AG08395 (cell line): ENCODE measurements at regions not wholly inside any gene's neighbourhood (a gene's known extent, or its start where the extent isn't known, plus 50 kb on each side); places are given as distances from the start of the nearest gene placed in this dataset.
"Not testable (repeated sequence)": the region's sequence is repeated elsewhere in the genome, so short reads cannot be mapped to it uniquely, and the experiment has no call there.

ENCODE experiments used
- DNase-seq: peaks from one replicate; pipeline ENCODE4 v3.0.0; 2012; ENCODE audit warnings: mixed read lengths, low spot score

GRCh38 chr13:28607187-28607955 is 51.6 kb upstream of the POMP start:
- DNase-seq: no peak

DNA sequence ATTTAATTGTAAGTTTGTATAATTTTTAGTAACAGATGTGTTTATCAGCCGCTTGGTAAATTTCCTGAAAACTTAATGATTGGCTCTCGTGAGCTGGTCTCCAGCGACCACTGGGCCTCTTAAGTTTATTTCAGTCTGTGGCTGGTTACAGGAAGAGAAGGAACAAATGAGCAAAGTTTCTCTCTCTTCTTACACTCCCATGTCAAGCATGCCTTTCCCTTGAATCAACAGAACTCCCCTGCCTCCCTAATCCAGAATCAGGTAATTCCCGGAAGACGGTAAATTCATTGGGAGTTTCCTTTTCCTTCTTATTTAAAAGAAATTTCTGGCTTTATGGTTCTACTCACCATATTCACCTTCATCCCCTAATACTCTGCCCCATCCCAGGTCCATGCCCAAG is 52.5 kb upstream of the POMP start:
- DNase-seq: no peak

DNA sequence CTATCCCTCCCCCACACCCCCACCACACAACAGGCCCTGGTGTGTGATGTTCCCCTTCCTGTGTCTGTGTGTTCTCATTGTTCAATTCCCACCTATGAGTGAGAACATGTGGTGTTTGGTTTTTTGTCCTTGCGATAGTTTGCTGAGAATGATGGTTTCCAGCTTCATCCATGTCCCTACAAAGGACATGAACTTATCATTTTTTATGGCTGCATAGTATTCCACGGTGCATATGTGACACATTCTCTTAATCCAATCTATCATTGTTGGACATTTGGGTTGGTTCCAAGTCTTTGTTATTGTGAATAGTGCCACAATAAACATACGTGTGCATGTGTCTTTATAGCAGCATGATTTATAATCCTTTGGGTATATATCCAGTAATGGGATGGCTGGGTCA is 53.8 kb upstream of the POMP start:
- not testable (repeated sequence) for DNase-seq

DNA sequence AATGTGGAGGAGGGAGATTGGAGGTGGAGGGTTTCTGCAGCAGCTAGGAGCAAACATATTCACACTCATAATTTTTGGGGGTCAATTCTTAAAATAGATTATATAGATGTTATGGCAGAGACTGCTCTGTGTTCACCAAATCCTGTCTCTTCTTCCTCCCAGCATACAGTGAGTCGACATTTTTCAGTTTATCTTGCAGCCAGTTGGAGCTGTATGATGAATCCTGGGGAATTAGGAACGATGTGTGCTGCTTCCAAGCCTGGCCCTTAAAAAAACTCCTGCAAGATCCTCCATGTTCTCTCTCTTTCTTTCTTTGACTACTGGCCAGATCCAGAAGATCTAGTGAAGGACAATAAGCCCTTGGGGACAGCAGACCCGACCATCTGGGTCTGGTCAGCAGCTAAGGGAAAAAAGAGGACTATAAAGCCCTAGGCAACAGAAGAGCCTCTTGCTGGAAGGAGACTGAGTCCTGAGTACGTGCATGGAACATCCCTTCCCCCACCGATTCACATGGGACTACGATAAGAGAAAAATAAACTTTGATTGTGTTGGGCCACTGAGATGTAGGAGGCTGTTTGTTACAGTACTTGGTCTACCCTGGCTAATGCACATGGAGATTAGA is 55.8 kb upstream of the POMP start:
- no peak for DNase-seq

DNA sequence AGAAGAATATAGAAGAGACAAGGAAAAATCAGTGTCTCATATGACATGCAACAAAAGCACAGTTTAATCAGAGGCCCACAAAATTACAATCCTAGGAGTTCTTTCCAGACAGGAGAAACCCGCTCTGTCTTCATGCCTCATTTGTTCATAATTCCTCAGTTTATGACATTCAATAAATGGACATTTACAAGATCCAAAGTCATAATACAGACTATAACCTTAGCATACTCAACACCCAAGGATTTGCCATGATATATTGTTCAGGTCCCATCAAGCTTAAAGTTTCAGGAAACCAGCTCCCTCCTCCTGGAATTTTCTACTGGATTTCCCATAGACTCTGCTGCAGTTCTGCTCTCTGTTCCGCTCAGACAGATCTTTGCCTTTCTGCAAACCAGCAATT is 56.4 kb upstream of the POMP start:
- no peak for DNase-seq

GRCh38 chr13:28601581-28601980 is 57.3 kb upstream of the POMP start:
- no peak for DNase-seq

- DNase-seq: no peak
Observed at GRCh38 chr13:28597641-28598040, 61.3 kb upstream of the POMP start.

DNA sequence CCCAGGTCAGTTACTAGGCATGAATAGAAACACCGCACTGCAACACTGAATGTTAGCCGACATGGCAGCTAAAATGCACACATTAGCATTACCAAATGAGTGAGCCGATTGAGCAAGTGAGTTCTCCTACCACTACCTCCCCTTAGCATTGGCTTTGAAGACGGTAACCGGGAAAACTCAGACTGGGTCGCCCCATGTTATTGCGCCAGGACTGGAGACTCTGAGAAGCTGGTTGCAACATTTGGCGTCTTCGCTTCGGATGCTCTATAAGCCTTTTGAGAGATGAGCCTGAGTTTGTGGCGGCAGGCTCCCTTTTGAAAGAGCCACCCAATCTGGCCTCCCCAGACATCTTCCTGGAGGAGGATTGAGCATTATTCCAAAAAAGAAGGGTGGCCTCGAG is 68.5 kb upstream of the POMP start:
- DNase-seq: no peak

DNA sequence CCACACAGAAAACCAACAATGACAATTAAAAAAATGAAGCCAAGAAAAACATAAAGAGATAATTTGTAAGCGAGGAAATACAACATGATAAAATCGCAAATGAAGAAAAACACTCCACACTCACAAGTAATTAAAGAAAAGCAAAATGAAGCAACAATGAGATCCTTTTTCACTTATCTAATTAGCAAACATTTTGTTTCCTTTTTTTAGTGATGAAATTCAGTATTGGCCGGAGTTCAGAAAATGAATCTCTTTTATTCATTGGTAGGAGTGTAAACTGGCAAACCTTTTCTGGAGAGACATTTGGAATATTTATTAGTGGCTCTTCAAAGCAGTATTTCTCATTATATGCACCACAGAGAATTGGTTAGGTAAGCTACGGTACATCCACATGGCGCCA is 70.6 kb upstream of the POMP start:
- no peak for DNase-seq

GRCh38 chr13:28587174-28587540 is 71.8 kb upstream of the POMP start:
- no peak for DNase-seq

DNA sequence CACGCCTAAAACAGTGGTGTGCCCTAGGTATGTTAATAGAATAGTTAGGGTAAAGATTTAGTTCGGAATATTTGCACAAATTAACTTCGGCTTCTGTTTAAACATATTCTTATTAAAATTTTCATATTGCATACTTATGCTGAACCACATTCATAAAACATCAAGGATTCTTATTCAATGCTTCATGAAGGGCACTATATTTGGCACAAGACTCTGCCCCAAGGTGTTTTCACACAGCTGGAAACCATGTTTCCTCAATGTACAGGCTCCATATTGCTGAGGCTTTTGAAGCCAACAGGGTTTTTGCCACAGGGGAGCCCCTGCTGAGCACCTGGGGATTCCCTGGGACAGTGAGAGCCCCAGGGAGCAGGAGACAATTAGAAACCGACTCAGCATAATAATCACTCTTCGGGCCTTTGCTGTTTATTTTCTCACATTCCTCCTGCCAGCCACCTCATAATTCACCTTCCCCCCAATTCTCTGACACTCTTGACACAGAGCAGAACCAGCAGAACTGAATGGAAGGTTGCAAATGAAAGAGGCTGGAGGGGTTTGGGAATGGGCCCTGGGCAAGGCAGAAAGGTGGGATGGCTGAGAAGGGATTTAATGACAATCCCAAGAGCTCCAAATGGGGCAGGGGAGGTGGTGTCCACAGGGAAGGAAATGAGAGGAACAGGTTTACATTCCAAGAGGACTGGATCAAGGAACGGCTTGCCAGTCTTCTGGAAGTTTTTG is 72.3 kb upstream of the POMP start:
- DNase-seq: no peak

DNA sequence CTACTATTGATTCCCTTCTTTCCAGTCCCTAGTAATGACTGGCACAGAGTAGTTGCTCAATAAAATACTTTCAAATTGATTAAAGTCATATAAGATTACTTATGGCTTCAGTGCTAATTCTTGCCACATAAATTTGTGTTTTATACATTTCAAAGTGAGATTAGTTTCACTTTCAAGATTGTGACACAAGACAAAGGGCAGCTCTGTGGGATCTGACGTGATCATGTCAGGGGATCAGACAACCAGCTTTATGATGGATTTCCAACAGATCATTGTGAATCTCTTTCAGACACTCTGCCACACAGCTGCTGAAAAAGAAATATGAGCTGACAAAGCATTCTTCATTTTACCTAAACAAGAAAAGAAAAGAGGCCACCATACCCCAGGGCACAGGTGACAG is 73.4 kb upstream of the POMP start:
- DNase-seq: no peak

- peak; percentile 73 for DNase-seq
Observed at GRCh38 chr13:28584873-28585381, 74.0 kb upstream of the POMP start.

GRCh38 chr13:28583651-28584091 is 75.3 kb upstream of the POMP start:
- peak; percentile 52 for DNase-seq

DNA sequence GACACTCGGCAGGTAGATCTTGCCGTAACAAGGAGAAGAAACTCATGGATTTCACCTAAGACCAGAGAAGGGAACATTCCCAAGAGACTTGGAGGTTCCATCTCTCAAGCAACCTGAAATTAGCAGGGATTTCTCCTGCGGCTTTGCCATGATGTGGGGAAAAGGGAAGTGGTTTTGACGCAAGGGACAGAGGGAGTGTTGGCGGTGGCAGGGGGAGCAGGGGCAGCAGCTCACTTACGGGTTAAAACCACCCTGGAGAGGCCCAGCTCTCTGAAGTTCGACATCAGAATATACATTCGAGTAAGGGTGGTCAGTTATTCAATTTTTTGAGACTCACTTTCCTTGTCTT is 76.1 kb upstream of the POMP start:
- DNase-seq: no peak

- no peak for DNase-seq
Observed at GRCh38 chr13:28582225-28582891, 76.6 kb upstream of the POMP start.

DNA sequence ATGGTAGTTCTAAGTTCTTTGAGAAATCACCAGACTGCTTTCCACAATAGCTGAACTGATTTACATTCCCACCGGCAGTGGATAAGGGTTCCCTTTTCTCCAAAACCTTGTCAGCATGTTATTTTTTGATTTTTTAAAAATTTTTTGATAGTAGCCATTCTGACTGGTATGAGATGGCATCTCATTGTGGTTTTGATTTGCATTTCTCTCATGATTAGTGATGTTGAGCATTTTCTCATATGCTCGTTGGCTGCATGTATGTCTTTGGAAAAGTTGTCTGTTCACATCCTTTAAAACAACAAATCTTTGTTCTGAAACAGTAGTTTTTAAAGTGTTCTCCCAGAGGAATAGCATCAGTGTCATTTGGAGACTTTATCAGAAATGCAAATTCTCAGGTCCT is 77.5 kb upstream of the POMP start:
- no peak for DNase-seq

DNA sequence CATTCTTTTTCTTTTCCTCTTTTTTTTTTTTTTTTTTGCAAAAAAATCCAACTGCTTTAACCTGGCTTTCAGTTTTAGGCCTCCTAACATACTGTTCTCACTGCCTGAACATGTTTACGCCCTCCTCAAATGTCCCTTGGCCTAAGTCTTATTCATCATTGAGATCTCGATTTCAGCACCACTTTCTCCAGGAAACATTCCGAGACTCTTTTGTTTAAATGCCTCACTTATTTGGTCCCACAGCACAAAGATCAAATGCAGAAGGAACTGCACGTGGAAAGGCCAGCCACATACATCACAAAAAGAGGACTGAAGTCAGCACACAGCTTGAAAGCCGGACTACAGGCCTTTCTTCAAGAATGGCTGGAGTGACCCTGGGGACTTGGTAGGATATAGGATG is 79.2 kb upstream of the POMP start:
- DNase-seq: no peak

DNA sequence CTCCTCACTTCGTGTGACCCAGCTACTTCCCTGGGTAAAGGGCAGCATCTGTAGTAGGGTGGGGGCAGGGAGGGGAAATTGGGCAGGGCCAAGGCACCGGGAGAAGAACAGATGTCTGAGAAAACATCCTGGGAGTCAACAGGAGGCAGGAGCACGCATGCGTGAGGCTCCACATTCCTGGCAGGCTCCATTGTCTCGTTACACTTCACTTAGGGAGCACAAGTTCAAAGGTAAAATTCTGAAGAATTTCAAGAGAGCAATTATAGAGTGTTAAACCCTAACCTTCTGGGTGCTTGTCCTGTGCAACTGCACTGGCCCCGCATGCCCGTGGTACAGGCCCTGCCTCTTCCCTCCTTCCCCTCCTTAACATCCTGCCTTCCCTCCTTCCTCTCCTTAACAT is 79.6 kb upstream of the POMP start:
- DNase-seq: no peak

GRCh38 chr13:28576067-28576466 is 81.1 kb upstream of the FLT1 start:
- no peak for DNase-seq

- DNase-seq: no peak
Observed at GRCh38 chr13:28575200-28575599, 80.3 kb upstream of the FLT1 start.

DNA sequence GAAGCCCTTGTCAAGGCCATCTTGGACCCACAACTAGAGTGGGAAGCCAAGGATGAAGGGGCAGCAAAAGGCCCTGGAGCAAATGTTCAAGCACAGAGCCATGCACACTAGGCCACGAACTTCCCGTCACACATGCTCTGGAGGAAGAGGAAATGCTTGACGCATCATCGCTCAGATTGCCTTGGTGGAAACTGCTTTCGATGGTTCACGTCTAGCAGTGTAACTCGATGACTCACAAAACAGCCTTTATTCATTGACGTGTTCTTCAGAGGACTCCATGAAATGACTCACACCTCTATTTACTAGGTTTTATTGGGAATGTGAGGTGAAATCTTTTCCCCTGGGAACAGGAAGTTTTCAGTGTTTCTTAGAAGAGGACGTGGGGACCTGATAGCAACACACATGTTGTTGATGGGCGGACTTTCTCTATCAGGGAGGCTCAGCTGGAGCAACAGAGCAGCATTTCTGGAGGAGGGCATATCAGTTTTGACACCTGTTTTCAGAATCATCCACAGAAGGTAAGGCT is 79.8 kb upstream of the FLT1 start:
- DNase-seq: peak; percentile 88
